ENCODE measurements at regions not wholly inside any gene's neighbourhood (a gene's known extent, or its start where the extent isn't known, plus 50 kb on each side); places are given as distances from the start of the nearest gene placed in this dataset.

DNA sequence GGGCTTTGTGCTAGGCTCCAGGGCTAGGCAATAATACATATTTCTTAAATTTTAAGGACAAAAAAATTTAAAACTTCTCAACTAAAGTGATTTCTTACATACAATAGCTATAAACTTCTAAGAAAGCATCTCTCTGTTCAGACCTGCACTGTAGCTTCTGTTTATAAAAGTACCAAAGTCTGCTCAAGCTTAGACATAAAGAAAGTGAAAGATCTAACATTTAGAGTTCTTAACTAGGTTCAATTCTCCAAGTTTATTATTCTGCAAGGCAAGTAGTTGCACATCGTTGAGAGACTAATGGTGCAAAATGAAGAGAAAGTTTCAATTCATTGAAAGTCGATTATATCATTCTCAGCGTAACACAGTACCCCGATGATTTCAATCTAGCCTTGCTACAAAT, 857.4 kb upstream of the HTR2C start:
- DNase-seq = no peak

DNA sequence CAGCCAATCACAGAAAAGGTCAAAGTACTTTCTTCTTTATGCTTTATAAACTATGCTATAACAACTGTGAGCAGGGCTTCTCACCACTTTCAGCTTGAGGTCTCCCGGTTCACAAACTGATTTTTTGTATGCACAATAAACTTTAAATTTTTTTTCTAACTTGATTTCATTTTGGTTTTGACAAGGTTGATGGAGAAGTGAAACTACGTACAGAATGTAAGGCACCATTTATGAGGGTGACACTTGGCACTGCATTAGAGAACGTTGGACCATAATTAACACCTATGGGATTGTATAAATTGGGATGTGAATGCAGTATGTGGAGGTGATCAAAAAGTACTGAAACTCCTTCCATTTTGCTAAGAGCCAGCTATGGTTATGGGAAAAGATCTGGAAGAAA, 857.9 kb upstream of the HTR2C start:
- no peak for DNase-seq

DNA sequence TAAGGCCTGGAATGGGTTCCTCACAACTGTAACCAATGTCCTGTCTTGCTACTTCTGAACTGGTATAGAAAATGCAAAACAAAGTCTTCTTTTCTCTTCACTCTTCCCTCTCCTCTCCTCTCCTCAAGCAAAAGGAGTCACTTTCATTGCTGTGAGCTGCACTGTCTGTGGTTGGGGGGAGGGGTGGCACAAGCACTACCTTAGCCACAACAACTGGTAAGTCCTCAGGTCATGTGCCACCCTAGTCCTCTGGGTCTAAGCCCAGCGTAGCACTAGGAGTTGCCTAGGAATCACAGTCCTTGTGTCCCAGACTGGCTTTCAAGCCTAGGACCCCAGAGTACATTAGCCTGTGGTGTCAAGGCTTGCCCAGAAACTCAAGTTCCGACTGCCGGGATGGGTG, 859.3 kb upstream of the AMOT start:
- DNase-seq = no peak

DNA sequence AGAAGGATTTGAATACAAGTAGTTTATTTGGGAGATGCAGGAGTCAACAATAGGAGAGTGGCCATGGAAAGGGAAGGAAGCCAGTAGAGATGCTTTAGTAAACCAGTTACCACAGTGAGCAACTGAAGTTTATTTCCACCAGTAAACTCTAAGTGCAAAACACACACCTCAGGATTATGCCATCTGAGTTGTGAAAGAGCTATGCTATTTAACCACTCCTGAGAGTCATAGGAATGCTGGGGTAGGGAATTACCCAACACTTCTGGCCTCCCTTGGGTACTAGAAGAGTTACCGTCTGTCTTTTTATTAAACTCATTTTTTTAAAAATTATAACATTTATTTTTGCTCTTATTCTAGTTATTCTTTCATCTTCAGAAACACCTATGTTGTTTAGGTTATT, 834.6 kb upstream of the AMOT start:
- DNase-seq = no peak

DNA sequence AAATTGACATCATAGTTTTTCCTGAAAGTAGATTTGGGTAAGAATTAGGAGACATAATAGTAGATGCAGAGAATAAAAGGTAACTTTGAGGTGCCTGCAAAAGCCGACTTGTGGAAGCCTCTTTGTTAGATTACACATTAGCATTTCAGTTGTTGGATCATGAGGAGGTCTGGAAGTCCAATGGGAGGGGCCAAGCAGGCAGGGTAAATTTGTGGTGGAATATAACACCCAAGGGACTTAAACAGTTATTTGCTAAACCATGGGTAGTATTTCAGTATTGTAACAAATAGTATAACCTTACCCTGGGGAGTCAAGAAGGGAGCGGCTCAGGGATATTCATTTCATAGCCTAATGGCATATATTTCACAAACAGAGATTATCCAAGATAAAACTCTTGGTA, 810.7 kb upstream of the AMOT start:
- peak in 1 of 2 experiments; percentile 12 for DNase-seq

DNA sequence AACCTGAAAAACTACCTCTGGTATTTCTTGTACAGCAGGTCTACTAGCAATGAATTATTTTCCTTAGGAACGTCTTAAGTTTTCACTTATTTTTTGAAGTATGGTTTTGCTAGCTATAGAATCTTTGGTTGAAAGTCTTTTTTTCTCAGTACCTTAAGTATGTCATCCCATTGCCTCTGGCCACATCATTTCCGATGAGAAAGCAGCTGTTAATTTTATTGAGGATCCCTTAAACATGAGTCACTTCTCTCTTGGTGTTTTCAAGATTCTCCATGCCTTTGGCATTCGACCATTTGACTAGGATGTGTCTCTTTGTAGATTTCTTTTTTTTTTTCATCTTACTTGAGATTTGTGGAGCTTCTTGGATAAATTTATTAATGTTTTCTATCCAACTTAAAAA, 803.8 kb upstream of the AMOT start:
- DNase-seq = no peak

DNA sequence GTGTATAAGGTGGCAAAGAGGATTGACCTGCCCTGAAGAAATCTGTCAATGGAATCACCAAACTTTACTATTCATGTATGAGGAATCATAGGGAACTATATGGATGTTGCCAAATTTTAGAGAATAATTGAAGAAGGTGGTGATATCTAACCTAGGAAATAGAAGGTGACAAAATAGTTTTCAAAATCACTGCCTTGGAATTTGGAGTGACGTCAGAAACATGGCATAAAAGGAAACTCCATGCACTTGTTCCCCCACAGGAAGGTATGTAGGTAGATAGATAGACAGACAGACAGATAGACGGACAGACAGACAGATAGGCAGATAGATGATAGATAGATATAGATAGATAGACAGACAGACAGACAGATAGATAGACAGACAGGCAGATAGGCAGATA, 793.9 kb upstream of the AMOT start:
- DNase-seq = no peak

DNA sequence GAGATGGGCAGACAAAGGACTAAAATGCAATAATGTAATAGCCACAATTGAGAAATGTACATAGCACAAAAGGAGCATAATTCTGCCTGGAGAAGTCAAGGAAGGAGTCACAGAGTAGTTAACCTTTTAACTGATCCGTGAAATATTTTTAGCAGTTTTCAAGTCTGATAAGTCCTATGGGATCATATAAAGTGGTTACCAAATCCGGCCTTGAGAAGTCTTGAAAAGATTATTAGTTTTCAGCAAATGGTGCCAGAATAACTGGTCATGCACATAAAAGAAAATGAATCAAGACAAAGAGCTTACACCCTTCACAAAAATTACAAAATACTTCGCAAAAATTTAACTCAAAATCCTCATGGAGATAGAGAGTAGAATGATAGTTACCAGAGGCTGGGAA, 788.7 kb upstream of the AMOT start:
- no peak for DNase-seq

DNA sequence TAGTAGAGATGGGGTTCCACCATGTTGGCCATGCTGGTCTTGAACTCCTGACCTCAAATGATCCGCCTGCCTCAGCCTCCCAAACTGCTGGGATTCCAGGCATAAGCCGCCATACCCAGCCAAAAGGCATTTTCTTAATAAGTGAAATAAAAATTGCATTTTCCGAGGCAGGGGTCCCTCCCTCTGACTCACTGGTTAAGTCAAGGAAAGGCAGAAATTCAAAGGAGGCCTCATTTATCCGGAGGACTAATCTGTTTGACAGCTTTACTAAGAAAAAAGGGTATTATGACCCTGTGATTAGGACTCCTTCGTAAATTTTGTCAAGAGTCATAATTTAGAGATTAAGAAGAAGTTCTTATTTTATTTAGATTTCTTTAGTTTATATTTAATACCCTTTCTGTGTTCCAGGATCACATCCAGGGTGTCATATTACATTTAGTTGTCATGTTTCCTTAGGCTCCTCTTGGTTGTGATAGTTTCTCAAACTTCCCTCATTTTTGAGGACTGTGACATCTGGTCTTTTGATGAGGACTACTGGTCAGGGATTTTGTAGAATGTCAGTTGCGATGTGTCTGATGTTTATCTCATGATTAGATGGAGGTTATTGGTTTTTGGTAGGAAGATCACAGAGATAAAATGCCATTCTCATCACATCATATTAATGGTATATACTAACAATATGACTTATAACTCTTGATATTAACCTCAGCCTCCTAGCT, 753.7 kb upstream of the AMOT start:
- DNase-seq = no peak

DNA sequence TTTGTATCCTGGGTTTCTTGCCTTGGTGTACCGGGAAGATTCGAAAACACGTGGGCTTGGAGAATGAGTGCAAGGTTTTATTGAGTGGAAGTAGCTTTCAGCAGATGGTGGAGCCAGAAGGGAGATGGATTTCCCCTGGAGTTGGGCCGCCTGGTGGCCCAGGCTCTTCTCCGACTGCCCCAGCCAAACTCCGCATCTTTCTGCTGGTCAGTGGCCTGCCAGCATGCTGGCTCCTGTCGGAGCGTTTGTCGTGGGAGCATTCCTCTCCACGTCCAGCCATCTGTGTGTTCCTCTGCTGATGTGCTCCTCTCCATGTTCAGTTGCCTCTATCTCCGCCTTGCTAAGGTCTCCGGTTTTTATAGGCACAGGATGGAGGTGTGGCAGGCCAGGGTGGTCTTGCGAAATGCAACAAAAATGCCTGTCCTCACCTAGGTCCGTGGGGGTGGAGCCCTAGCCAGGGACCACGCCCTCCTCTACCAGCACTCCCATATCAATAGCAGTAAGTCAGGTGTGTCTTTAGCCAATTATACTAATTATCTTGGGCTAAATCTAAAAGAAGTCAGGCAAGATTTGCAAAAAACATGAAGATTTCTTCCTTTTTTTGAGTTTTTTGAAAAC, 745.8 kb upstream of the AMOT start:
- DNase-seq = no peak

DNA sequence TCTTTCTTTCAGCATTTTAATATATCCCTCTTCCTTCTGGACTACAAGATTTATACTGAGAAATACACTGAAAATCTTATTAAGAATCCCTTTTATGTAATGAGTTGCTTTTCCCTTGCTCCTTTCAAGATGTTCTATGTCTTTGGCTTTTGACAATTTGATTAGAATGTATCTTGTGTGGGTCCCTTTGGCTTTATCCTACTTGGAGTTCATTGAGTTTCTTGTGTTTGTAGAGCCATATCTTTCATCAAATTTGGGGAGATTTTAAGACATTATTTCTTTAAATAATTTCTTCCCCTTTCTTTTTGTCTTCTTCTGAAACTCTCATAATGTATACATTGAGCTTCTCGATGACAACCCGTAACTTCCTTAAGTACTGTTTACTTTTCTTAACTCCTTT, 739.9 kb upstream of the AMOT start:
- no peak for DNase-seq

DNA sequence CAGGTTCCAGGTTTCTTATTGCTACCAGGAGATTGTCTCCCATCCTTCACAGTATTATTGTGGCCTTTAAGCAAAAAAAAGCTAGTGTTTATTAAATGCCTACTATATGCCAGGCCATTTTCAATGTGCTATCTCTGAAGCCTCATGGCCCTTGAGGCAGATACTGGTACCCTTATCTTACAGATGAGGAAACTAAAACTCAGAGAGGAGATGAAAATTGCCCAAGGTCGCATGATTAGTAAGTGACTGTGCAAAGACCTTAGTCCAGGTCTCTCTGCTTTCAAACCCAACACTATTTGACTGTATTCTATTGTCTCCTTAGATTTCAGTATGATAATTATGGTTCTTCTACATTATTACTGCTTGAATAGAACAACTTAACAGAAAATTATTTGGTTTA, 717.9 kb upstream of the AMOT start:
- DNase-seq = no peak

DNA sequence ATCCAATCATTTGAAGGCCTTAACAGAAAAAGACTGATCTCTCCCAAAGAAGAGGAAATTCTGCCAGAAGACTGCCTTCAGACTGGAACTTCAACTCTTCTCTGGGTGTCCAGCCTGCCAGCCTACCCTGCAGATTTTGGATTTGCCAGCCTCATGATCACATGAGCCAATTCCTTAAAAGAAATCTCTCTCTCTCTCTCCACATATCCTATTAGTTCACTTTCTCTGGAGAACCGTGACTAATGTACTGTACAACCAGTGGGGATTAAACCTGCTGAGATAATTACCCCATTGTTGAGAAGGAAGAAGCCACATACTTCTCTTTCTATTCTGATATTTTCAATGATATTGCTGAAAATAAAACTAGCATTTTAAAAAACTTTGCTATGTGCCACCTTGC, 711.3 kb upstream of the AMOT start:
- DNase-seq = no peak

DNA sequence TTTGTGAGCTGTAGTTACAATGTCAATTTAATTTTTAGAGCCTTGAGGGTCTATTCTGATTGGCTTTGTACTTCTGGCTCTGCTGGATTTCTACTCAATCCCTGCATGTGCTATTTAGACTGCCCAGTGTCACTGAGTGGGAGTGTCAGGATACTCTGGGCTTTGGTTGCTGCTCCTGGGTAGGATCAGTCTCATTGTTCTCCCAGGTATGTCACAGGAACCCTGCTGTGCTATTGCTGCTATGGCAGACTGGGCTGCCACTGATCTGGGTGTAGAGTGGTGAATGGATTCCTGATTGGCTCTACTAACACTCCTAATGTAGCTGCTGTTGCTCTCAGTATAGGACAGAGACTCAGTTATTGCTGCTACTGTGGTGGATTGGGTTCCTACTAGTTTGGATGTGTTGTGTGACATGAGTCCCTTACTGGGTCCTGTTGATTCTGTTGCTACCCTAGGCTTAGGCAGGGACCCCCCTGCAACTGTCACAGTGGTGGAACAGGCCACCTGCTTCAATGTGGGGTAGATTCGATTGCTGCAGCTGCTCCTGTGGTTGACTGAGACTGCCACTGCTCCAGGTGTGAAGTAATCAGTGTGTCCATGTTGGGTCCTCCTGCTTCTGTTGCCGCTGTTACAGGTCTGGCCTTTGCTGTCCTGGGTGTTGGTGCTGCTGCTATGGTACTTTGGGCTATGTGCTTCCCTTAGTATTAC, 707.8 kb upstream of the AMOT start:
- peak in 1 of 2 experiments; percentile 34 for DNase-seq

DNA sequence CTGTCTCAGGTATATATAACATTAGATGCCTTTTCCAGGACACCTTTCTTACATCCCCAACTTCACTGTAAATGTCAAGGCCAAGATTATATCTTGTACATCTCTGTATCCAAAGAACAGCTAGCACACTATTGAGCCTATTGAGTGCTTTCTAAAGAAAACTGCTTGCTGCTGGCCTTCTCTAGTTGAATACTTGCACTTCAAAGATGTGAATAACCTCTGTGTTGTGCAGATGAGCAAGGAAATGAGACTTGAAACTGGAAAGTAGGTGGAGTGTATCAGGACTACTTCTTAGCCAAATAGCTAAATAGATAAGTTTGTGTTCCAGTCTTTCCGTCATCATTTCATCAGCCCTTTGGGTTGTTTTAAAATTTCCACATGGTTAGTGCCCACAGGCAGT, 704.4 kb upstream of the AMOT start:
- DNase-seq = no peak

DNA sequence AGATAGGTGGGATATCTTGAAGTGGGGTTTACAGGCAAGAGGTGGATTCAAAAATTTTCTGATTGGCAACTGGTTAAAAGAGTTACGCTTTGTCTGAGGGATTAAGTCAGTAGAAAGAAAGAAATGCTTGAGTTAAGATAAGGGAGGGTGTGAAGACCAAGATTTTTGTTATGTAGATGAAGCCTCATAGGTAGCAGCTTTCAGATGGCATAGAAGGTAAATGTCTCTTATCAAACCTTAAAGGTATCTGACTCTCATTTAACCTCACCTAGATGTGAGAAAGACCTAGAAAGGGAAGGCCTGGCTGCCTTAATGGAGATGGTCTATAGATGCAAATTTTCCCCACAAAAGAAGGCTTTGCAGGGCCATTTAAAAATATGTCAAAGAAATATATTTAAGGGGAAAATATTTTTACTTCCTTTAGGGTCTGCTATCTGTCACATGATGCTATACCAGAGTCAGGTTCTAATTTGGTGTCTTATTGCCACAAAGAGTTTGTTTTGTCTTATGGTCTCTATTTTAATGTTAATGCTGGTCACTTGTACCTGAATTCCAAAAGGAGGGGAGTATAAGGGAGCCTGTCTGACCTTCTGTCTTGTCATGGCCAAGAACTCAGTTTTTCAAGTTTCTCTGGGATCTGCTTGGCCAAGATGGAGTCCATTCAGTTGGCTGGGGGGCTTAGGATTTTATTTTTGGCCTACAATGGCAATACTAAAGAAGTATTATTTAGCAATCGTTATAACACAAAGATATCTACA, 699.1 kb upstream of the AMOT start:
- DNase-seq = no peak

DNA sequence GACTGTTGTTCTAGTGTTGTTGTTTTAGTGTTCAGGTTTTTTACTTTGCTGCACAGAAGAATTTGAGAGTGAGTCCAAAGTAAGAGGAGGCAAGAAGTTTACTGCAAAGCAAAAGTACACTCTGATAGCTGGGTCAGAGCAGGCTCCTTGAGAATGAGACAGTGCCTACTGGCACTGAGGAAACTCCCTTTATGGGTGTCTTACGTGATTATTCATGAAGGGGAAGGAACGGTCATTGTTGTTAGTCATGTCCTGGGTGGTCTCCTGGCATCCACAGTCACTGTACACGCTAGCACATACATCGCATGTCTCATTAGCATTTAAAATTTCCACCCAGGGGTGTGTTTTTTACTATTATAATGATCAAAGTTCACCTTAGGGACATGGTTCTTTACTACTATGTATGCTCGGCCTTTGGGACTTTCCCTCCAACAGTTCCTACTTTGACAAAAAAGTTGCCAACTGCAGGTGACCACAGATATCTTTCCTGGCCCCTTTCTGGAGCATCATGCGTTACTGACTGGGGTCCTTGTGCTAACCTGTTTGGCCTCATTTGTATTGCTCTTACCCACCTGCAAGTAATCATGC, 688.9 kb upstream of the AMOT start:
- DNase-seq = no peak

DNA sequence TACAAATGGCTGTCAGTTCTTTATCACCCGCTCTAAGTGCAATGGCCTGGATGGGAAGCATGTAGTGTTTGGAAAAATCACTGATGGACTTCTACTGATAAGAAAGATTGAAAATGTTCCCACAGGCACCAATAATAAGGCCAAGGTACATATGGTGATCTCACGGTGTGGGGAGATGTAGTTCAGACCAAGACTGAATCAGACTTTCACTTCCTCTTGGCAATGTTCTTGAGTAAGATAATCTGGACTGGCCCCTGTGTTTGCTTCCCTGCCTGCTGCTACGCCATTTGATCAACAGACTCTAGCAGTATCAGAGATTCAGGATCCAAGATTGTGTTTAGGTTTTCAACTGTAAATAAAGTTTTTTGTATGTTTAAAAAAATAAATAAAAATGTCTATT, 682.2 kb upstream of the AMOT start:
- no peak for DNase-seq

DNA sequence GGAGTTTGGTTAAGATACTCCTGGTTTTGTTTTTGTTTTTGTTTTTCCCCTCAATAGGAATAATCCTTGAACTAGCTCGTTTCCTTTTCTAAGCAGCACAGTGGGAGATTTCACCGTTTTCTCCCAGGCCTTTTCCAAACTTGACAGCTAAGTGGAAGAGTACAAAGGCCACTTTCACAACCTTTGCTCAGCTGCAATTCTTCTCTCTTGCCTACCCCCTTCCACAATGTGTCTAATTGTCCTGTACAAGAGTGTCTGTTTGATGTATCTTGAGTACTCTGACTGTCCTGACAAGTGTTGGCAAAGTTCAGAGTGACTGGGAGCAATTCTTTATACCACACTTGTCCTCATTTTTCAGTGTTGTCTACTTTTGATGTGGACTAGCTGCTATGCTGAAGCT, 674.3 kb upstream of the AMOT start:
- DNase-seq = no peak

DNA sequence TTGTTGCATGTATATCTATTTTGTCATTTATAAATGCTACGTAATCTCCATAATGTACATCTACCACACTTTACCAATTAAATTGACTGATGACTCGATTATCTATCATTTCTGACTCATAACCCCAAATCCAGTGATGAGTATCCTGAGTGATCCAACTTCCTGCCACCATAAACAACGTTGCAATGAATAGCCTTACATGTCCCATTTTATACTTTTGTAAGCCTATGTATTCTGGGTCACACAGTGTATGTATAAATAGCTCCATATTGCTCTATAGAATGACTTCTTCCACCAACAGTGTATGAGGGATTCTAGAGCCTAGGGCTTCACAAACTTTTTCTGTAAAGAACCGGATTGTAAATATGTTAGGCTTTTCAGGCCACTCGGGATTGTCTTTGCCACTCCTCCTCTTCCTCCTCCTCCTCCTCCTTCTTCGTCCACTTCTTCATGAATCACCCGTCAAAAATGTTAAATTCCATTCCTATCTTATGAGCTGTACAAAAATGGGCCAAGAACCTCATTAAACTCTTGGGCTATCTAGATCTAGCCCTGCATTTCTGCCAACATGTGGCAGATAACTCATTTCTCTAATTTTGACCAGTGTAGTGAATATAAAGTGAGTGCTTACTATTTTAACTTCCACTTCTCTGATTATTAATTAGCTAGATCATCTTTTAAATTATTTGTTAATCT, 672.2 kb upstream of the AMOT start:
- DNase-seq = no peak

DNA sequence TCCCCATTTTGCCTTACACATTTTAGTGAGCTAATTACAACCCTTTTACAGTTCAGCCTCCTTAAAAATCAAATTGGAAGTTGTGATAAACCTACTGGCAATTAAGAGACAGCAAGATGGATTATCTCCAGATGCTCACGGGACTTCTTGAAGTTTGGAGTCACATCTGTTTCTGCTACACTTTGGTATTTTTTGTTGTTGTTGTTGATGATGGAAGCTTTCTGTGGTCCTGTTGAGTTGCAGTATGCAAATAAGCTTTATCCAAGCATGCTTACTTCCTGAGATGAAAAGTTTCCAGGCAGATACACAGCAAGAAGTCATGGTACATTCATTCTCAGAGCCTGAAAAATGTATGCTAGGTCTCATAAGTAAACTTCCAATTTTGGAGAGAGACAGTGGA, 670.0 kb upstream of the AMOT start:
- DNase-seq = no peak

DNA sequence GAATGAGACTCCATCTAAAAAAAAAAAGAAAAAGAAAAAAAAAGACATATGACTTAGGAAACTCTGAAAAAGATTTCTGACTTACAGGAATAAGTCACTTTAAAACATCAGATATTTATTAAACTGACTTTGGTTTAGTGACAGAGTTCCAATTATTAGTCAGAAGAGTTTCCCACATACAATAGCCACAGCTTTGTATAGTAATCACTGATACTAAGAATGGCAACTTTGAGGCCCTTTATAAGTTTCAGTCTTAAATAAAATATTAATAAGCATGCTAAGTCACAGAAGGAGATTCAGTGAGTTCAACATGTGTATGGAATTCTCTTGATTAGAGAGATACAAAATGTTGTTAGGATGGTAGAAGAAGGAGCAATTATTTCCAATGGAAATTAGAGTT, 652.3 kb upstream of the AMOT start:
- DNase-seq = no peak

DNA sequence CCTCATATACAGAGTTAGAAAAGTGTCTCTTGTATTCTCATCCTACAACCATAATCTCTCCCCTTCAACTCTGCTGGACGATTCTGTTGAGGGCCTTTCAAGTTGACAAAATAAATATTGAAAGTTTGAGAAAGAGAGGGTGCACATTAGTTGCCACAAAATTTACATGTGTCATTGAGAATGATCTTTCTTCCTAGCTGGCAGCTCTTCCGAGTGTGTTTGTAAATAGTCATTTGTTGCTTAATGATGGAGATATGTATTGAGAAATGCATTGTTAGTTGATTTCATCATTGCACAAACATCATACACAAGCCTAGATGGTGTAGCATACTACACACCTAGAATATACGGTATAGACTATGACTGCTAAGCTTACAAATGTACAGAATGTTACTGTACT, 632.8 kb upstream of the AMOT start:
- DNase-seq = no peak

Data from NCI-H2081 (cell line).